A549 (cell line): ENCODE measurements at regions not wholly inside any gene's neighbourhood (a gene's known extent, or its start where the extent isn't known, plus 50 kb on each side); places are given as distances from the start of the nearest gene placed in this dataset.

ENCODE experiments used
- ATAC-seq, 2 experiments: fragments of 200-7000 bp in 1 of 2; fragments of >200 bp in 1 of 2; cut with Nextera tagmentation in 1 of 2; cut with Tn5 transposase in 1 of 2; 3 replicates each; pipeline versions ENCODE4 v1.8.0 to v1.9.1; 2018 to 2020; ENCODE audit warnings: mild to moderate bottlenecking in 1 of 2, moderate library complexity in 1 of 2
- CTCF ChIA-PET: fragments of 300-600 bp; sonication (Branson Sonifier 250); formaldehyde crosslinking; extraction: SDS; loops from one replicate; lab custom pipeline; 2021; ENCODE audit warnings: antibody characterized with exemption, inconsistent platforms; lab: Yijun Ruan, JAX
- POLR2A ChIA-PET: fragments of 350-600 bp; formaldehyde crosslinking; extraction: SDS; loops from one replicate; lab custom pipeline; 2021; ENCODE audit warnings: antibody characterized with exemption, inconsistent platforms; lab: Yijun Ruan, JAX
- DNase-seq, 2 experiments: peaks; one replicate each; pipeline versions ENCODE4 v3.0.0 to v3.0.0-alpha.2; 2011 to 2016; ENCODE audit warnings: low read depth in 1 of 2, low spot score in 1 of 2
- FAIRE-seq: peaks from 2 replicates; lab custom pipeline; 2011; peaks lifted over from hg19 to GRCh38; lab: Jason Lieb, UNC
- H3K27ac ChIP-seq, 2 experiments: fragments of >200 bp; sonication (Bioruptor Twin); formaldehyde crosslinking; 3 replicates each; pipeline ENCODE4 v1.5.1; 2016 to 2017
- H3K4me1 ChIP-seq: fragments of >200 bp; sonication (Bioruptor Twin); formaldehyde crosslinking; 3 replicates; pipeline ENCODE4 v1.6.1; 2016
- H3K4me2 ChIP-seq: fragments of >200 bp; sonication (Bioruptor Twin); formaldehyde crosslinking; 3 replicates; pipeline ENCODE4 v1.6.1; 2016
- H3K4me3 ChIP-seq: fragments of >200 bp; sonication (Bioruptor Twin); formaldehyde crosslinking; 3 replicates; pipeline ENCODE4 v1.5.1; 2016
- H3K9me3 ChIP-seq: fragments of >200 bp; sonication (Bioruptor Twin); formaldehyde crosslinking; 3 replicates; pipeline ENCODE4 v1.6.1; 2016
- CBX8 ChIP-seq: fragments of 200-600 bp; sonication (generic); IDR thresholded peaks from 2 replicates; pipeline ENCODE4 v1.6.1; 2016
- CEBPB ChIP-seq, 2 experiments: fragments of >200 bp in 1 of 2; sonication (Bioruptor Twin) in 1 of 2; formaldehyde crosslinking in 1 of 2; IDR thresholded peaks; 2 replicates each; pipeline ENCODE4 v1.6.1; 2012 to 2016
- CHD2 ChIP-seq: fragments of 150-350 bp; IDR thresholded peaks from 2 replicates; pipeline ENCODE4 v1.6.1; 2014; ENCODE audit warnings: low read length; ENCODE audit not compliant: partially characterized antibody
- EHF ChIP-seq: fragments of 250-450 bp; sonication (Bioruptor Pico); IDR thresholded peaks from 2 replicates; pipeline ENCODE4 v1.5.0; 2020; ENCODE audit warnings: mild to moderate bottlenecking
- EP300 ChIP-seq, 2 experiments: fragments of >200 bp; sonication (Bioruptor Twin); formaldehyde crosslinking; IDR thresholded peaks; 2 replicates in 1 of 2; 3 replicates in 1 of 2; pipeline ENCODE4 v1.6.1; 2016 to 2017
- ESRRA ChIP-seq: fragments of 150-350 bp; IDR thresholded peaks from 2 replicates; pipeline ENCODE4 v1.6.1; 2014; ENCODE audit warnings: mild to moderate bottlenecking, low read length, borderline replicate concordance
- HOXB13 ChIP-seq: fragments of 250-450 bp; sonication (Bioruptor Pico); IDR thresholded peaks from 2 replicates; pipeline ENCODE4 v1.5.0; 2020; ENCODE audit warnings: low read depth, mild to moderate bottlenecking, moderate library complexity
- JUNB ChIP-seq: fragments of >200 bp; sonication (Bioruptor Twin); formaldehyde crosslinking; IDR thresholded peaks from 2 replicates; pipeline ENCODE4 v1.6.1; 2016
- KDM1A ChIP-seq: fragments of 200-600 bp; sonication (generic); IDR thresholded peaks from 2 replicates; pipeline ENCODE4 v1.6.1; 2016; ENCODE audit warnings: low read depth, mild to moderate bottlenecking
- MAFK ChIP-seq: fragments of 450-650 bp; IDR thresholded peaks from 2 replicates; pipeline ENCODE4 v1.6.1; 2014; ENCODE audit not compliant: partially characterized antibody
- MAZ ChIP-seq: fragments of 150-350 bp; IDR thresholded peaks from 2 replicates; pipeline ENCODE4 v1.6.1; 2014; ENCODE audit warnings: antibody characterized with exemption, low read depth, low read length, borderline replicate concordance
- NFE2L2 ChIP-seq: fragments of 150-350 bp; conservative IDR thresholded peaks from 2 replicates; pipeline ENCODE4 v1.6.1; 2014; ENCODE audit warnings: low read length
- NPAS2 ChIP-seq: fragments of 250-450 bp; sonication (Bioruptor Pico); IDR thresholded peaks from 2 replicates; pipeline ENCODE4 v1.8.0; 2022; ENCODE audit warnings: mild to moderate bottlenecking, moderate library complexity, borderline replicate concordance
- RCOR1 ChIP-seq: fragments of 150-350 bp; IDR thresholded peaks from 2 replicates; pipeline ENCODE4 v1.6.1; 2014; ENCODE audit warnings: antibody characterized with exemption, low read length, low read depth
- TP53 ChIP-seq: fragments of 250-450 bp; sonication (Bioruptor Pico); IDR thresholded peaks from 2 replicates; pipeline ENCODE4 v1.5.0; 2021; ENCODE audit warnings: mild to moderate bottlenecking, moderate library complexity
- WGBS: methylation state at CpG from one replicate; pipeline ENCODE4 v1.1.6; 2017; ENCODE audit errors: missing lambda C conversion rate; 5-methylcytosine and 5-hydroxymethylcytosine counted together
- TF ChIP-seq, protein P1 (sequence below): fragments of >200 bp; sonication (Bioruptor Twin); formaldehyde crosslinking; IDR thresholded peaks from 2 replicates; pipeline ENCODE4 v1.6.1; 2016
- TF ChIP-seq, protein P2 (sequence below): IDR thresholded peaks from 2 replicates; pipeline ENCODE4 v1.6.1; 2012; ENCODE audit warnings: low read depth, borderline replicate concordance
- TF ChIP-seq, protein P3 (sequence below): fragments of 200-600 bp; sonication (generic); IDR thresholded peaks from 2 replicates; pipeline ENCODE4 v1.6.1; 2016; ENCODE audit warnings: antibody characterized with exemption, mild to moderate bottlenecking, moderate library complexity
- TF ChIP-seq, protein P4 (sequence below): IDR thresholded peaks from 2 replicates; pipeline ENCODE4 v1.6.1; 2012

DNA sequence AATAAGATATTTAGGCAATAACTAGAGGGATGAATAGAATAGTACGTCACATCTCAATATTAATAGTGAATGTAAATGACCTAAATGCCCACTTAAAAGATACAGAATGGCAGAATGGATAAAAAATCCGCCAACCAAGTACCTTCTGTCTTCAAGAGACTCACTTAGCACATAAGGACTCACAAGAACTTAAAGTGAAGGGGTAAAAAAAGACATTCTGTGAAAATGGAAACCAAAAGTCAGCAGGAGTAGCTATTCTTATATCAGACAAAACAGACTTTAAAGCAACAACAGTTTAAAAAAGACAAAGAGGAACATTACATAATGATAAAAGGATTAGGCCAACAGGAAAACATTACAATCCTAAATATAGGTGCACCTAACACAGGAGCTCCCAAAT lies 56.7 kb upstream of the DSC1 start:
- FAIRE-seq (no peak), DNase-seq (no peak), ATAC-seq (no peak)
- Histone ChIP-seq H3K4me3 (no peak overlapping the region), H3K27ac (no peak overlapping the region), H3K9me3 (no peaks in the 10 kb centered on the region), H3K4me2 (no peak overlapping the region), H3K4me1 (no peaks in the 10 kb centered on the region)
- CTCF ChIA-PET: interaction anchor here (1.4 kb wide), 1 partner anchor 23 kb away, joined by 4 read pairs; no protein-coding TSS in a partner anchor
- POLR2A ChIA-PET: no interaction called here
- WGBS: 60% methylated on average over 2 of the region's 2 CpGs
- TF ChIP-seq, protein P1, sequence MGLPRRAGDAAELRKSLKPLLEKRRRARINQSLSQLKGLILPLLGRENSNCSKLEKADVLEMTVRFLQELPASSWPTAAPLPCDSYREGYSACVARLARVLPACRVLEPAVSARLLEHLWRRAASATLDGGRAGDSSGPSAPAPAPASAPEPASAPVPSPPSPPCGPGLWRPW: no peak
- TF ChIP-seq CBX8 (no peak), HOXB13 (CRISPR knock-in tag) (no peak), EHF (CRISPR knock-in tag) (no peak), MAFK (no peak), NFE2L2 (no peak)

DNA sequence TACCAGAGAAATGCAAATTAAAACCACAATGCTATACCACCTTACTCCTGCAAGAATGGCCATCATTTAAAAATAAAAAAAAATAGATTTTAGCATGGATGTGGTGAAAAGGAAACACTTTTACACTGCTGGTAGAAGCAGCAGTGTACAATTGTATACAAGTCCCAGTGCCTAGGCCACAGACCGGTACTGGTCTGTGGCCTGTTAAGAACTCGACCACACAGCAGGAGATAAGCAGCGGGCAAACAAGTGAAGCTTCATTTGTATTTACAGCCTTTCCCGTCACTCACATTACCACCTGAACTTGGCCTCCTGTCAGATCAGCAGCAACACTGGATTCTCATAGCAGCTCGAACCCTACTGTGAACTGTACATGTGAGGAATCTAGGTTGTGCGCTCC lies 60.7 kb upstream of the DSC1 start:
- ChIA-PET CTCF (interaction anchor here (1.2 kb wide), 1 partner anchor 18 kb away, joined by 5 read pairs; no protein-coding TSS in a partner anchor), POLR2A (no interaction called here)
- no peak for DNase-seq
- WGBS: 89% methylated on average over 6 of the region's 6 CpGs
- H3K4me3 ChIP-seq: no peak overlapping the region
- no peak for FAIRE-seq
- TF ChIP-seq CHD2 (no peak), CEBPB (IDR thresholded peaks at IDR 0.05) (no peak), NFE2L2 (no peak), CBX8 (no peak), JUNB (no peak), EP300 (IDR thresholded peaks at IDR 0.05) (no peak), TP53 (CRISPR knock-in tag) (no peak), NPAS2 (CRISPR knock-in tag) (no peak), MAFK (no peak), HOXB13 (CRISPR knock-in tag) (no peak), MAZ (no peak), RCOR1 (no peak)
- TF ChIP-seq, protein P2, sequence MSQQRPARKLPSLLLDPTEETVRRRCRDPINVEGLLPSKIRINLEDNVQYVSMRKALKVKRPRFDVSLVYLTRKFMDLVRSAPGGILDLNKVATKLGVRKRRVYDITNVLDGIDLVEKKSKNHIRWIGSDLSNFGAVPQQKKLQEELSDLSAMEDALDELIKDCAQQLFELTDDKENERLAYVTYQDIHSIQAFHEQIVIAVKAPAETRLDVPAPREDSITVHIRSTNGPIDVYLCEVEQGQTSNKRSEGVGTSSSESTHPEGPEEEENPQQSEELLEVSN: no peak
- TF ChIP-seq, protein P3, sequence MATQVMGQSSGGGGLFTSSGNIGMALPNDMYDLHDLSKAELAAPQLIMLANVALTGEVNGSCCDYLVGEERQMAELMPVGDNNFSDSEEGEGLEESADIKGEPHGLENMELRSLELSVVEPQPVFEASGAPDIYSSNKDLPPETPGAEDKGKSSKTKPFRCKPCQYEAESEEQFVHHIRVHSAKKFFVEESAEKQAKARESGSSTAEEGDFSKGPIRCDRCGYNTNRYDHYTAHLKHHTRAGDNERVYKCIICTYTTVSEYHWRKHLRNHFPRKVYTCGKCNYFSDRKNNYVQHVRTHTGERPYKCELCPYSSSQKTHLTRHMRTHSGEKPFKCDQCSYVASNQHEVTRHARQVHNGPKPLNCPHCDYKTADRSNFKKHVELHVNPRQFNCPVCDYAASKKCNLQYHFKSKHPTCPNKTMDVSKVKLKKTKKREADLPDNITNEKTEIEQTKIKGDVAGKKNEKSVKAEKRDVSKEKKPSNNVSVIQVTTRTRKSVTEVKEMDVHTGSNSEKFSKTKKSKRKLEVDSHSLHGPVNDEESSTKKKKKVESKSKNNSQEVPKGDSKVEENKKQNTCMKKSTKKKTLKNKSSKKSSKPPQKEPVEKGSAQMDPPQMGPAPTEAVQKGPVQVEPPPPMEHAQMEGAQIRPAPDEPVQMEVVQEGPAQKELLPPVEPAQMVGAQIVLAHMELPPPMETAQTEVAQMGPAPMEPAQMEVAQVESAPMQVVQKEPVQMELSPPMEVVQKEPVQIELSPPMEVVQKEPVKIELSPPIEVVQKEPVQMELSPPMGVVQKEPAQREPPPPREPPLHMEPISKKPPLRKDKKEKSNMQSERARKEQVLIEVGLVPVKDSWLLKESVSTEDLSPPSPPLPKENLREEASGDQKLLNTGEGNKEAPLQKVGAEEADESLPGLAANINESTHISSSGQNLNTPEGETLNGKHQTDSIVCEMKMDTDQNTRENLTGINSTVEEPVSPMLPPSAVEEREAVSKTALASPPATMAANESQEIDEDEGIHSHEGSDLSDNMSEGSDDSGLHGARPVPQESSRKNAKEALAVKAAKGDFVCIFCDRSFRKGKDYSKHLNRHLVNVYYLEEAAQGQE: no peak
- no peak overlapping the region for H3K27ac ChIP-seq
- peaks cover 10% of the 10 kb centered on the region for H3K4me1 ChIP-seq
- no peak overlapping the region for H3K4me2 ChIP-seq
- H3K9me3 ChIP-seq: no peaks in the 10 kb centered on the region
- ATAC-seq: no peak

DNA sequence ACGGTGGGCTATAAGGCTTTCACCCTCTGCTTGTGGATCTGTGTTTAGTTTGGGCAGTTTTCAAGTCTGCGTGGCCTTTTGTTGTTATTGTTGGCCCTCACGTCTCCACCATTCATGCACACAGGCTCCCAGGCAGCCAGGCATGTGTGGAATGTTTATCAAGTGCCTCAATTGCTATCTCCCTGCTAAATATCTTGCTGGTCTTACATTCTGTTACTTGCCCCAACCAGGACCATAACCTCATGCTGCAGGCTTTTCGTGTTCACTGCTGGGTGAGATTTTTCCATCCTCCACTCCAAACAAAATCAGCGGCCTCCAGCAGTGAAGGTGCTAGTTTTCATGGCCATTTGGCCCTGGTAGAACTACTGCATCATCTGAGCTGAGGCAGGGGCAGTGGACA lies 63.0 kb upstream of the DSC1 start:
- TF ChIP-seq ESRRA (no peak), KDM1A (no peak)
- TF ChIP-seq, protein P4, sequence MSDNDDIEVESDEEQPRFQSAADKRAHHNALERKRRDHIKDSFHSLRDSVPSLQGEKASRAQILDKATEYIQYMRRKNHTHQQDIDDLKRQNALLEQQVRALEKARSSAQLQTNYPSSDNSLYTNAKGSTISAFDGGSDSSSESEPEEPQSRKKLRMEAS: 0 out of 2 replicates have a peak, but pooled peaks have one; percentile 17
- no peak overlapping the region for H3K4me3 ChIP-seq
- ChIA-PET POLR2A (no interaction called here), CTCF (no interaction called here)
- peak in 1 of 2 experiments; percentile 44 for DNase-seq
- peak in 1 of 2 experiments; percentile 60; a peak in 3 of 6 replicates for ATAC-seq
- peaks cover 18% of the 10 kb centered on the region for H3K4me1 ChIP-seq
- H3K9me3 ChIP-seq: no peaks in the 10 kb centered on the region
- 6% methylated on average over 5 of the region's 5 CpGs for WGBS
- FAIRE-seq: no peak
- H3K4me2 ChIP-seq: peak overlapping the region; percentile 53; the same call in 2 of the 3 replicates
- H3K27ac ChIP-seq: peak overlapping the region; percentile 29 to 33; a peak in 2 of 6 replicates
